HEK293 (cell line): ENCODE measurements at regions not wholly inside any gene's neighbourhood (a gene's known extent, or its start where the extent isn't known, plus 50 kb on each side); places are given as distances from the start of the nearest gene placed in this dataset.

Experiments
- CTCF ChIA-PET: fragments of 350-600 bp; formaldehyde crosslinking; extraction: SDS; loops from one replicate; lab custom pipeline; 2021; ENCODE audit warnings: antibody characterized with exemption; lab: Yijun Ruan, JAX
- POLR2A ChIA-PET: fragments of 300-600 bp; formaldehyde crosslinking; extraction: SDS; loops from one replicate; lab custom pipeline; 2020; ENCODE audit warnings: antibody characterized with exemption, inconsistent platforms; lab: Yijun Ruan, JAX
- H3K27ac ChIP-seq: fragments of 200-500 bp; sonication (Bioruptor generic); 2 replicates; pipeline ENCODE4 v1.5.1; 2014; ENCODE audit warnings: low read depth, low read length, control low read depth, inconsistent platforms; ENCODE audit errors: extremely low read depth
- H3K36me3 ChIP-seq, 2 experiments: fragments of 200-500 bp in 1 of 2; sonication (Bioruptor generic) in 1 of 2; 1 replicate in 1 of 2; 2 replicates in 1 of 2; pipeline ENCODE4 v1.5.1; 2014 to 2017; ENCODE audit warnings: inconsistent platforms in 2 of 2, low read length in 2 of 2; ENCODE audit not compliant: control insufficient read depth in 2 of 2, insufficient read depth in 1 of 2
- H3K4me1 ChIP-seq: fragments of 200-500 bp; sonication (Bioruptor generic); 2 replicates; pipeline ENCODE4 v1.5.1; 2014; ENCODE audit warnings: mild to moderate bottlenecking, low read length, inconsistent platforms; ENCODE audit not compliant: control insufficient read depth, insufficient read depth
- H3K4me3 ChIP-seq: 2 replicates; pipeline ENCODE4 v1.5.1; 2011; ENCODE audit warnings: low read depth, mild to moderate bottlenecking, control low read depth, low read length, moderate library complexity
- H3K9me3 ChIP-seq: fragments of 200-500 bp; sonication (Bioruptor generic); 2 replicates; pipeline ENCODE4 v1.5.1; 2014; ENCODE audit warnings: low read depth, low read length, inconsistent platforms; ENCODE audit not compliant: control insufficient read depth, insufficient read depth
- BCL11B ChIP-seq: fragments of 450-650 bp; formaldehyde crosslinking; IDR thresholded peaks from 2 replicates; pipeline ENCODE4 v1.5.1; 2016; ENCODE audit warnings: low read depth, missing biosample characterization, missing genetic modification characterization
- GLI4 ChIP-seq: fragments of 450-650 bp; formaldehyde crosslinking; IDR thresholded peaks from 2 replicates; pipeline ENCODE4 v1.5.1; 2016; ENCODE audit warnings: missing biosample characterization, missing genetic modification characterization
- RBAK ChIP-seq: fragments of 450-650 bp; formaldehyde crosslinking; IDR thresholded peaks from 2 replicates; pipeline ENCODE4 v1.5.1; 2016; ENCODE audit warnings: missing biosample characterization, missing genetic modification characterization
- SP3 ChIP-seq: fragments of 450-650 bp; formaldehyde crosslinking; IDR thresholded peaks from 2 replicates; pipeline ENCODE4 v1.5.1; 2016; ENCODE audit warnings: missing biosample characterization, missing genetic modification characterization
- ZBTB20 ChIP-seq: fragments of 450-650 bp; formaldehyde crosslinking; IDR thresholded peaks from 2 replicates; pipeline ENCODE4 v1.5.1; 2016; ENCODE audit warnings: missing biosample characterization, missing genetic modification characterization
- ZBTB21 ChIP-seq: fragments of 450-650 bp; formaldehyde crosslinking; IDR thresholded peaks from 2 replicates; pipeline ENCODE4 v1.5.1; 2017; ENCODE audit warnings: missing biosample characterization, missing genetic modification characterization
- ZNF10 ChIP-seq: fragments of 450-650 bp; formaldehyde crosslinking; IDR thresholded peaks from 2 replicates; pipeline ENCODE4 v1.5.1; 2017; ENCODE audit warnings: missing biosample characterization, missing genetic modification characterization
- ZNF175 ChIP-seq: fragments of 450-650 bp; formaldehyde crosslinking; IDR thresholded peaks from 2 replicates; pipeline ENCODE4 v1.5.1; 2016; ENCODE audit warnings: missing biosample characterization, missing genetic modification characterization
- ZNF184 ChIP-seq: fragments of 450-650 bp; IDR thresholded peaks from 2 replicates; pipeline ENCODE4 v1.5.1; 2018; ENCODE audit warnings: missing biosample characterization, mild to moderate bottlenecking, missing genetic modification characterization
- ZNF266 ChIP-seq: fragments of 450-650 bp; formaldehyde crosslinking; IDR thresholded peaks from 2 replicates; pipeline ENCODE4 v1.5.1; 2016; ENCODE audit warnings: missing biosample characterization, missing genetic modification characterization, low read depth
- ZNF391 ChIP-seq: fragments of 450-650 bp; formaldehyde crosslinking; IDR thresholded peaks from 2 replicates; pipeline ENCODE4 v1.5.1; 2016; ENCODE audit warnings: low read depth, missing biosample characterization, missing genetic modification characterization, borderline replicate concordance
- ZNF394 ChIP-seq: fragments of 450-650 bp; formaldehyde crosslinking; IDR thresholded peaks from 2 replicates; pipeline ENCODE4 v1.5.1; 2016; ENCODE audit warnings: missing biosample characterization, missing genetic modification characterization, mild to moderate bottlenecking, moderate library complexity, borderline replicate concordance
- ZNF521 ChIP-seq: fragments of 450-650 bp; formaldehyde crosslinking; IDR thresholded peaks from 2 replicates; pipeline ENCODE4 v1.5.1; 2017; ENCODE audit warnings: missing biosample characterization, mild to moderate bottlenecking, missing genetic modification characterization
- ZNF530 ChIP-seq: fragments of 450-650 bp; formaldehyde crosslinking; IDR thresholded peaks from 2 replicates; pipeline ENCODE4 v1.5.1; 2016; ENCODE audit warnings: low read depth, missing biosample characterization, missing genetic modification characterization
- ZNF707 ChIP-seq: fragments of 450-650 bp; formaldehyde crosslinking; IDR thresholded peaks from 2 replicates; pipeline ENCODE4 v1.5.1; 2016; ENCODE audit warnings: missing biosample characterization, missing genetic modification characterization
- ZNF791 ChIP-seq: fragments of 450-650 bp; formaldehyde crosslinking; IDR thresholded peaks from 2 replicates; pipeline ENCODE4 v1.5.1; 2016; ENCODE audit warnings: missing biosample characterization, missing genetic modification characterization
- TF ChIP-seq, protein P1 (sequence below): fragments of 450-650 bp; formaldehyde crosslinking; IDR thresholded peaks from 2 replicates; pipeline ENCODE4 v1.5.1; 2016; ENCODE audit warnings: missing biosample characterization, missing genetic modification characterization
- TF ChIP-seq, protein P2 (sequence below): fragments of 450-650 bp; formaldehyde crosslinking; IDR thresholded peaks from 2 replicates; pipeline ENCODE4 v1.5.0; 2017; ENCODE audit warnings: missing biosample characterization, missing genetic modification characterization, borderline replicate concordance
- TF ChIP-seq, protein P3 (sequence below): fragments of 450-650 bp; formaldehyde crosslinking; IDR thresholded peaks from 2 replicates; pipeline ENCODE4 v1.5.1; 2016; ENCODE audit warnings: missing biosample characterization, missing genetic modification characterization
- TF ChIP-seq, protein P4 (sequence below): fragments of 450-650 bp; formaldehyde crosslinking; IDR thresholded peaks from 2 replicates; pipeline ENCODE4 v1.5.1; 2017; ENCODE audit warnings: missing biosample characterization, mild to moderate bottlenecking, missing genetic modification characterization, moderate library complexity
- TF ChIP-seq, protein P5 (sequence below): fragments of 450-650 bp; formaldehyde crosslinking; IDR thresholded peaks from 2 replicates; pipeline ENCODE4 v1.5.1; 2016; ENCODE audit warnings: missing biosample characterization, missing genetic modification characterization, borderline replicate concordance

DNA sequence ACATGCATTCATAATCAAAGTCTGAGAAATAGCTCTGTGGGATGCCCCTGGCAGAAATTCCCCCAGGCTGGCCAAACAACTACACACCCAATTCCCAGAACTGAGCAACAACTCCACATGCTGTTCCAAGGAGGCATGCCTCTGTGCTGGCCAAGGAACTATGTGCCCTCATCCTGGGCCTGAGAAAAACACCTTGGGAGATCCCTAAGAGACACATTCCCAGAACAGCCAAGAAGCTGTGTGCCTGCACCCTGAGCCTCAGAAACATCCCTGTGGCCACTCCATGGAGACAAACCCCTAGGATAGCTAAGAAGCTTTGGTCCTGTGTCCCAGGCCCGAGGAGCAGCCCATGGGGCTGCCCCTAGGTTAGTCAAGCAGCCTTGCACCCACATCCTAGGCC, 92.3 kb upstream of the MME start:
- Histone ChIP-seq H3K4me3 (no peak overlapping the region), H3K27ac (no peak overlapping the region), H3K4me1 (no peaks in the 10 kb centered on the region), H3K9me3 (no peaks in the 10 kb centered on the region), H3K36me3 (no peaks in the 10 kb centered on the region)
- no peak for TF ChIP-seq ZNF394
- no peak for TF ChIP-seq ZBTB20 (tag by site-specific recombination)
- no peak for TF ChIP-seq GLI4
- TF ChIP-seq, protein P1, sequence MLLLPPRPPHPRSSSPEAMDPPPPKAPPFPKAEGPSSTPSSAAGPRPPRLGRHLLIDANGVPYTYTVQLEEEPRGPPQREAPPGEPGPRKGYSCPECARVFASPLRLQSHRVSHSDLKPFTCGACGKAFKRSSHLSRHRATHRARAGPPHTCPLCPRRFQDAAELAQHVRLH (tag by site-specific recombination) = no peak
- TF ChIP-seq ZNF521 (tag by site-specific recombination) = no peak
- TF ChIP-seq ZNF10 (tag by site-specific recombination) = no peak
- no peak for TF ChIP-seq ZNF530 (tag by site-specific recombination)
- TF ChIP-seq BCL11B (tag by site-specific recombination) = no peak
- no peak for TF ChIP-seq ZNF707
- TF ChIP-seq ZNF791 = no peak
- TF ChIP-seq, protein P2, sequence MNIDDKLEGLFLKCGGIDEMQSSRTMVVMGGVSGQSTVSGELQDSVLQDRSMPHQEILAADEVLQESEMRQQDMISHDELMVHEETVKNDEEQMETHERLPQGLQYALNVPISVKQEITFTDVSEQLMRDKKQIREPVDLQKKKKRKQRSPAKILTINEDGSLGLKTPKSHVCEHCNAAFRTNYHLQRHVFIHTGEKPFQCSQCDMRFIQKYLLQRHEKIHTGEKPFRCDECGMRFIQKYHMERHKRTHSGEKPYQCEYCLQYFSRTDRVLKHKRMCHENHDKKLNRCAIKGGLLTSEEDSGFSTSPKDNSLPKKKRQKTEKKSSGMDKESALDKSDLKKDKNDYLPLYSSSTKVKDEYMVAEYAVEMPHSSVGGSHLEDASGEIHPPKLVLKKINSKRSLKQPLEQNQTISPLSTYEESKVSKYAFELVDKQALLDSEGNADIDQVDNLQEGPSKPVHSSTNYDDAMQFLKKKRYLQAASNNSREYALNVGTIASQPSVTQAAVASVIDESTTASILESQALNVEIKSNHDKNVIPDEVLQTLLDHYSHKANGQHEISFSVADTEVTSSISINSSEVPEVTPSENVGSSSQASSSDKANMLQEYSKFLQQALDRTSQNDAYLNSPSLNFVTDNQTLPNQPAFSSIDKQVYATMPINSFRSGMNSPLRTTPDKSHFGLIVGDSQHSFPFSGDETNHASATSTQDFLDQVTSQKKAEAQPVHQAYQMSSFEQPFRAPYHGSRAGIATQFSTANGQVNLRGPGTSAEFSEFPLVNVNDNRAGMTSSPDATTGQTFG (tag by site-specific recombination) = no peak
- TF ChIP-seq ZNF266 (tag by site-specific recombination) = no peak
- ChIA-PET CTCF (no interaction called here), POLR2A (no interaction called here)

DNA sequence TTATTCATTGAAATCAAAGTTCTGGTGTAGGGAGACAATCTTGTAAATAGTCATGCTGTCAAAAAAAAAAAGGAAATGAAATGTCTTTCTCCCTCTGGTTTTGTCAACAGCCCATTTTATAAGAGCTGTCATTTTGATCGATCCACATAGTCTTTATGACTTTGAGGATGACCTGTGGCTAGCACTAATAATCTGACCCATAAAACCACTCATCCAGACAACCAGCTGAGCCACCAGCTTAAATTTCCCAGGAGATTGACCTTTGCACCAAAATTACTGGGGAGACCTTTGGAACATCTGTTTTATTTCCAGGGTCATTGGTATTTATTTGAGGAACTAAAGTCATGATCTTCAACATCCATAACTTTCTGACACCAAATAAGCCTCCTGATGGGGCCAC, 98.5 kb upstream of the MME start:
- CTCF ChIA-PET = no interaction called here
- no peak overlapping the region for H3K4me3 ChIP-seq
- POLR2A ChIA-PET = no interaction called here
- H3K4me1 ChIP-seq = no peaks in the 10 kb centered on the region
- no peaks in the 10 kb centered on the region for H3K36me3 ChIP-seq
- no peaks in the 10 kb centered on the region for H3K9me3 ChIP-seq
- H3K27ac ChIP-seq = no peak overlapping the region
- TF ChIP-seq, protein P3, sequence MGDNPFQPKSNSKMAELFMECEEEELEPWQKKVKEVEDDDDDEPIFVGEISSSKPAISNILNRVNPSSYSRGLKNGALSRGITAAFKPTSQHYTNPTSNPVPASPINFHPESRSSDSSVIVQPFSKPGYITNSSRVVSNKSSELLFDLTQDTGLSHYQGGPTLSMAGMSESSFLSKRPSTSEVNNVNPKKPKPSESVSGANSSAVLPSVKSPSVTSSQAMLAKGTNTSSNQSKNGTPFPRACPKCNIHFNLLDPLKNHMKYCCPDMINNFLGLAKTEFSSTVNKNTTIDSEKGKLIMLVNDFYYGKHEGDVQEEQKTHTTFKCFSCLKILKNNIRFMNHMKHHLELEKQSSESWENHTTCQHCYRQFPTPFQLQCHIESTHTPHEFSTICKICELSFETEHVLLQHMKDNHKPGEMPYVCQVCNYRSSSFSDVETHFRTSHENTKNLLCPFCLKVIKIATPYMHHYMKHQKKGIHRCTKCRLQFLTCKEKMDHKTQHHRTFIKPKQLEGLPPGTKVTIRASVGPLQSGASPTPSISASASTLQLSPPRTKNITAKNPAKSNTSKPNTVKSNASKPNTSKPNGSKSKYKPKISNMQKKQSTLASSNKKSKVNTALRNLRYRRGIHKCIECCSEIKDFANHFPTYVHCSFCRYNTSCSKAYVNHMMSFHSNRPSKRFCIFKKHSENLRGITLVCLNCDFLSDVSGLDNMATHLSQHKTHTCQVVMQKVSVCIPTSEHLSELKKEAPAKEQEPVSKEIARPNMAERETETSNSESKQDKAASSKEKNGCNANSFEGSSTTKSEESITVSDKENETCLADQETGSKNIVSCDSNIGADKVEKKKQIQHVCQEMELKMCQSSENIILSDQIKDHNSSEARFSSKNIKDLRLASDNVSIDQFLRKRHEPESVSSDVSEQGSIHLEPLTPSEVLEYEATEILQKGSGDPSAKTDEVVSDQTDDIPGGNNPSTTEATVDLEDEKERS (tag by site-specific recombination) = no peak
- TF ChIP-seq ZBTB21 (tag by site-specific recombination) (no peak), ZNF707 (no peak), ZNF175 (no peak), ZNF184 (no peak), ZNF391 (tag by site-specific recombination) (no peak), RBAK (tag by site-specific recombination) (no peak), SP3 (tag by site-specific recombination) (no peak)
- TF ChIP-seq, protein P4, sequence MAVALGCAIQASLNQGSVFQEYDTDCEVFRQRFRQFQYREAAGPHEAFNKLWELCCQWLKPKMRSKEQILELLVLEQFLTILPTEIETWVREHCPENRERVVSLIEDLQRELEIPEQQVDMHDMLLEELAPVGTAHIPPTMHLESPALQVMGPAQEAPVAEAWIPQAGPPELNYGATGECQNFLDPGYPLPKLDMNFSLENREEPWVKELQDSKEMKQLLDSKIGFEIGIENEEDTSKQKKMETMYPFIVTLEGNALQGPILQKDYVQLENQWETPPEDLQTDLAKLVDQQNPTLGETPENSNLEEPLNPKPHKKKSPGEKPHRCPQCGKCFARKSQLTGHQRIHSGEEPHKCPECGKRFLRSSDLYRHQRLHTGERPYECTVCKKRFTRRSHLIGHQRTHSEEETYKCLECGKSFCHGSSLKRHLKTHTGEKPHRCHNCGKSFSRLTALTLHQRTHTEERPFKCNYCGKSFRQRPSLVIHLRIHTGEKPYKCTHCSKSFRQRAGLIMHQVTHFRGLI (tag by site-specific recombination) = no peak
- TF ChIP-seq, protein P5, sequence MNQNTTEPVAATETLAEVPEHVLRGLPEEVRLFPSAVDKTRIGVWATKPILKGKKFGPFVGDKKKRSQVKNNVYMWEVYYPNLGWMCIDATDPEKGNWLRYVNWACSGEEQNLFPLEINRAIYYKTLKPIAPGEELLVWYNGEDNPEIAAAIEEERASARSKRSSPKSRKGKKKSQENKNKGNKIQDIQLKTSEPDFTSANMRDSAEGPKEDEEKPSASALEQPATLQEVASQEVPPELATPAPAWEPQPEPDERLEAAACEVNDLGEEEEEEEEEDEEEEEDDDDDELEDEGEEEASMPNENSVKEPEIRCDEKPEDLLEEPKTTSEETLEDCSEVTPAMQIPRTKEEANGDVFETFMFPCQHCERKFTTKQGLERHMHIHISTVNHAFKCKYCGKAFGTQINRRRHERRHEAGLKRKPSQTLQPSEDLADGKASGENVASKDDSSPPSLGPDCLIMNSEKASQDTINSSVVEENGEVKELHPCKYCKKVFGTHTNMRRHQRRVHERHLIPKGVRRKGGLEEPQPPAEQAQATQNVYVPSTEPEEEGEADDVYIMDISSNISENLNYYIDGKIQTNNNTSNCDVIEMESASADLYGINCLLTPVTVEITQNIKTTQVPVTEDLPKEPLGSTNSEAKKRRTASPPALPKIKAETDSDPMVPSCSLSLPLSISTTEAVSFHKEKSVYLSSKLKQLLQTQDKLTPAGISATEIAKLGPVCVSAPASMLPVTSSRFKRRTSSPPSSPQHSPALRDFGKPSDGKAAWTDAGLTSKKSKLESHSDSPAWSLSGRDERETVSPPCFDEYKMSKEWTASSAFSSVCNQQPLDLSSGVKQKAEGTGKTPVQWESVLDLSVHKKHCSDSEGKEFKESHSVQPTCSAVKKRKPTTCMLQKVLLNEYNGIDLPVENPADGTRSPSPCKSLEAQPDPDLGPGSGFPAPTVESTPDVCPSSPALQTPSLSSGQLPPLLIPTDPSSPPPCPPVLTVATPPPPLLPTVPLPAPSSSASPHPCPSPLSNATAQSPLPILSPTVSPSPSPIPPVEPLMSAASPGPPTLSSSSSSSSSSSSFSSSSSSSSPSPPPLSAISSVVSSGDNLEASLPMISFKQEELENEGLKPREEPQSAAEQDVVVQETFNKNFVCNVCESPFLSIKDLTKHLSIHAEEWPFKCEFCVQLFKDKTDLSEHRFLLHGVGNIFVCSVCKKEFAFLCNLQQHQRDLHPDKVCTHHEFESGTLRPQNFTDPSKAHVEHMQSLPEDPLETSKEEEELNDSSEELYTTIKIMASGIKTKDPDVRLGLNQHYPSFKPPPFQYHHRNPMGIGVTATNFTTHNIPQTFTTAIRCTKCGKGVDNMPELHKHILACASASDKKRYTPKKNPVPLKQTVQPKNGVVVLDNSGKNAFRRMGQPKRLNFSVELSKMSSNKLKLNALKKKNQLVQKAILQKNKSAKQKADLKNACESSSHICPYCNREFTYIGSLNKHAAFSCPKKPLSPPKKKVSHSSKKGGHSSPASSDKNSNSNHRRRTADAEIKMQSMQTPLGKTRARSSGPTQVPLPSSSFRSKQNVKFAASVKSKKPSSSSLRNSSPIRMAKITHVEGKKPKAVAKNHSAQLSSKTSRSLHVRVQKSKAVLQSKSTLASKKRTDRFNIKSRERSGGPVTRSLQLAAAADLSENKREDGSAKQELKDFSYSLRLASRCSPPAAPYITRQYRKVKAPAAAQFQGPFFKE (tag by site-specific recombination) = no peak
